Stomach (tissue), 4 donors: ENCODE measurements at regions not wholly inside any gene's neighbourhood (a gene's known extent, or its start where the extent isn't known, plus 50 kb on each side); places are given as distances from the start of the nearest gene placed in this dataset.

Experiments
- POLR2A ChIP-seq, 4 donors: fragments of 450-650 bp; IDR thresholded peaks; one replicate each; pipeline ENCODE4 v1.6.1; 2016; ENCODE audit warnings: antibody characterized with exemption in 4 of 4, control low read depth in 2 of 4, mild to moderate bottlenecking in 1 of 4, moderate library complexity in 1 of 4
- POLR2AphosphoS5 ChIP-seq, 3 donors: sonication (generic); formaldehyde crosslinking; IDR thresholded peaks; one replicate each; pipeline ENCODE4 v1.6.1; 2016; ENCODE audit warnings: antibody characterized with exemption in 3 of 3
- TF ChIP-seq, protein P1 (sequence below), 7 experiments: fragments of 450-650 bp in 4 of 7; fragments of 200-600 bp in 3 of 7; sonication (generic) in 3 of 7; IDR thresholded peaks; one replicate each; pipeline ENCODE4 v1.5.1; 2016 to 2019; ENCODE audit warnings: antibody characterized with exemption in 7 of 7, control low read depth in 2 of 7, mild to moderate bottlenecking in 1 of 7

- TF ChIP-seq, protein P1, sequence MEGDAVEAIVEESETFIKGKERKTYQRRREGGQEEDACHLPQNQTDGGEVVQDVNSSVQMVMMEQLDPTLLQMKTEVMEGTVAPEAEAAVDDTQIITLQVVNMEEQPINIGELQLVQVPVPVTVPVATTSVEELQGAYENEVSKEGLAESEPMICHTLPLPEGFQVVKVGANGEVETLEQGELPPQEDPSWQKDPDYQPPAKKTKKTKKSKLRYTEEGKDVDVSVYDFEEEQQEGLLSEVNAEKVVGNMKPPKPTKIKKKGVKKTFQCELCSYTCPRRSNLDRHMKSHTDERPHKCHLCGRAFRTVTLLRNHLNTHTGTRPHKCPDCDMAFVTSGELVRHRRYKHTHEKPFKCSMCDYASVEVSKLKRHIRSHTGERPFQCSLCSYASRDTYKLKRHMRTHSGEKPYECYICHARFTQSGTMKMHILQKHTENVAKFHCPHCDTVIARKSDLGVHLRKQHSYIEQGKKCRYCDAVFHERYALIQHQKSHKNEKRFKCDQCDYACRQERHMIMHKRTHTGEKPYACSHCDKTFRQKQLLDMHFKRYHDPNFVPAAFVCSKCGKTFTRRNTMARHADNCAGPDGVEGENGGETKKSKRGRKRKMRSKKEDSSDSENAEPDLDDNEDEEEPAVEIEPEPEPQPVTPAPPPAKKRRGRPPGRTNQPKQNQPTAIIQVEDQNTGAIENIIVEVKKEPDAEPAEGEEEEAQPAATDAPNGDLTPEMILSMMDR (IDR thresholded peaks at IDR 0.05): no peak
- TF ChIP-seq POLR2A (IDR thresholded peaks at IDR 0.05) (no peak), POLR2AphosphoS5 (IDR thresholded peaks at IDR 0.05) (no peak)
These were observed 62.5 kb upstream of the NCOR2 start for GRCh38 chr12:124629789-124630480.
